HG03571 (cell line): ENCODE measurements at regions not wholly inside any gene's neighbourhood (a gene's known extent, or its start where the extent isn't known, plus 50 kb on each side); places are given as distances from the start of the nearest gene placed in this dataset.
"Not testable (repeated sequence)": the region's sequence is repeated elsewhere in the genome, so short reads cannot be mapped to it uniquely, and the experiment has no call there.

Experiments used
- ATAC-seq: cut with Tn5 transposase; IDR thresholded peaks from one replicate; pipeline ENCODE4 v1.9.1; 2021; ENCODE audit not compliant: unreplicated experiment

- no peak for ATAC-seq
Observed at GRCh38 chr10:35888400-35888799, 246.3 kb upstream of the FZD8 start.

DNA sequence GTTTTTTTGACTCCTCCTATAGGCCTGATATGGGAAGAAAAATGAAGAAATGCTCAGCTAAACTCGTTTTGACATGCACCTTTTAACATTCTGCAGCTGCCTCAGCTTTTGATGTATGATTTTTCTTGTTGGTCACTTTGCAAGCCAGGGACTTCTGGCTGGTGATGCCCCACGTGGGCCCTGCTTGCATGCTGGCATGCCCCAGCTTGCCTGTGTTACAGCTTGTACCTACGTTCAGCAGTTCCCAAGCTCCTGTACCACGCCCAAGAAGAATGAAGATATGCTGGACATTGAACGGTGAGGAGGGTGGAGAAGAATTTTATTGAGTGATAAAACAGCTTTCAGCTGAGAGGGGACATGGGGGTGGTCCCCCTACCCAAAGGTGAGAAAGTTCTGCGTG is 245.6 kb upstream of the FZD8 start:
- no peak for ATAC-seq

DNA sequence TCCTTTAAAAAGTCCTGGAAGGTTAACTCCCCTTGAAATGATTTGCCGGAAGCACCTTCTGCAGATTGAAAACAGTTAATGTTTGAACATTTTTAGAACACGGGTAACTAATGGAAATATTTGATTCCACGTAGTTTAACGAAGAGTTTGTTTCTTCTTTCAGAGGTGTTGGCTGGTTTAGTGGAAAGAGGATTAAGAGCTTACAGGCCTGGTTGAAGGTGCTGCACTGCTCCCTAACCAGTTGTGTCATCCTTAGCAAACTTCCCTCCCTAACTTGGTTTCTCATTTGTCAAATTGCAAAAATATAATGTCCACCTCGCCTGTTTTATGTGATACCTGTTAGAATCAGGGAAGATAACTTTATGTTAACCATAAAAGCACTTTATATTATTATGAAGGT is 243.0 kb upstream of the FZD8 start:
- ATAC-seq, result no peak

- no peak for ATAC-seq
Observed at GRCh38 chr10:35884657-35885071, 242.6 kb upstream of the FZD8 start.

GRCh38 chr10:35882422-35883150 is 240.5 kb upstream of the FZD8 start:
- no peak for ATAC-seq

DNA sequence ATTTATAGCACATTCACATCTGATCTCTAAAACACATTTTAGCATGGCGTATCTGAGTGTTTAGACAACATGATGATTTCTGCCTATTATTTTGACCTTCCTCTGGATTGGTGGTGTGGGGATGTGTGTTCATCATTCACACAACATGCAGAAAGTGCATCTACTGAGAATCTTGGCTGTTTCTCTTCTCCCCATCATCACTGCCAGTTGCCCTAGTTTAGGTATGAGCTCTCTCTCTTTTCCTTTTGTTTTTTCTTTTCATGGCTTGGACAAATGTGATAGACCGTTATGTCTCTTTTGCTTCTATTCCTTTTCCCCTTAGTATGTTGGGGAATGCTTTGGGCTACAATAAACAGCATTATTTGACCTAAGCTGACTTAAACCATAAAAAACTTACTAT is 239.2 kb upstream of the FZD8 start:
- ATAC-seq, result no peak

- no peak for ATAC-seq
Observed at GRCh38 chr10:35876248-35876647, 234.2 kb upstream of the FZD8 start.

GRCh38 chr10:35875016-35875676 is 233.1 kb upstream of the FZD8 start:
- ATAC-seq, result no peak

DNA sequence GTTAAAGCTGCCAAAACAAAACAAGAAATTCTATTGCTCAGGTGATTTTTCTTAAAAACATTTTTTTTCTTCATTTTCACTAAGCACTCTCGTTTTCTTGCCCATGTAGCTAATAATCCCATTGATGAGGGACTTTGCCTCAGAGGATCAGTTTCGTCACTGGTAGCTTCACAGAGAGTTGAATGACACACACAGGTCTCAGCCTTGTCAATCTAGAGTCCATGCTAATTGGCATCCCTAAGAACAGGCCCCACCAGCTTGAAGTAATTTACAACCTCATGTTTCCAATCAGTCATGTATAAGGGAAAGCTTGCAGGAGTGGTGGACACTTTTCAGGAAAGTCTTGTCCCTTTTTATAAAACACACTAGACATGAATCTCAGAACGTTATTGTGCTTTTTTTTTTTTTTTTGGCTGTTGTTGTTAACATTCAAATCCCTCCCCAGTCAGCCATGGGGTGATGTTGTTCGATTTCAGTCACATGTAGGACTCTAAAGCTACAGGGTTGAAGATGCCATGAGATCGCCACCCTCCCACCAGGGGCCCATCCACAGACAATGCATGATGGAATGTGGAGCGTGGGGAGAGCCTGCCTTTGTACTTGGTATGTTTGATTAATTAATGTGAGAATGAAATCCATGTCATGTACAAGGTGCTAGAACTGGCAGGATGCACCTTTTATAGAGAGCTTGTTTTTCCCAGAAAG is 232.4 kb upstream of the FZD8 start:
- ATAC-seq, result no peak

GRCh38 chr10:35872671-35873070 is 230.6 kb upstream of the FZD8 start:
- ATAC-seq, result no peak

DNA sequence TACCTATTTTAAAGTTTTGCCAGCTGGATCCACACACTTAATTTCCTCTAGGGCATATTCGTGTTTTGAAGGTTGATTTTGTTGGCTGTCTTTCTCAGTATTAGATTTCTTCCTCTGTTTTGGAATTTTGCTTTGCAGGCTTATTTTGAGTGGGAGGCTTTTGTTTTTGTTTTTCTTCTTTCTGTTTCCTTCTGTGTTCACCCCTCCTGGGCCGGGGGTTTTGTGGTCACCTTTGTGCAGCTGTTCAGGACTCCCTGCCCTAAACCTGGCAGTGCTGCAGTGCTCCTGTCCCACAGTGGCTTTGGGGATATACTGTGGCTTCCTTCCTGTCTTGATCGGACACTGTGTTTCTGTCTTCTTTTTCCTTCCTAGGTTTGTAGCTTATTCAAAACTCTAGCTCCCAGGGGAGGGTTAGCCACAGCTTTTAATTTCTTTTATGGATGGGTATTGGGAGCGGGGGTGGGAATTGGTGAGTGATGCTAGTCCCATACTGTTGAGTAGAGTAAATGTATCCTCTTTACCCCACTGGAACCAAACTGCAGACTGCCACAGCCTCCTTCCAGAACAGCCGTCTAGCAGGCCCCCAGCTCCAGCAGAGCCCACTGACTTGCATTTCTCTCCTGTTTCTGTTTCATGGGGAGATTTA is 228.7 kb upstream of the FZD8 start:
- no peak for ATAC-seq

- not testable (repeated sequence) for ATAC-seq
Observed at GRCh38 chr10:35858676-35859283, 216.7 kb upstream of the FZD8 start.

- no peak for ATAC-seq
Observed at GRCh38 chr10:35857860-35858259, 215.8 kb upstream of the FZD8 start.

DNA sequence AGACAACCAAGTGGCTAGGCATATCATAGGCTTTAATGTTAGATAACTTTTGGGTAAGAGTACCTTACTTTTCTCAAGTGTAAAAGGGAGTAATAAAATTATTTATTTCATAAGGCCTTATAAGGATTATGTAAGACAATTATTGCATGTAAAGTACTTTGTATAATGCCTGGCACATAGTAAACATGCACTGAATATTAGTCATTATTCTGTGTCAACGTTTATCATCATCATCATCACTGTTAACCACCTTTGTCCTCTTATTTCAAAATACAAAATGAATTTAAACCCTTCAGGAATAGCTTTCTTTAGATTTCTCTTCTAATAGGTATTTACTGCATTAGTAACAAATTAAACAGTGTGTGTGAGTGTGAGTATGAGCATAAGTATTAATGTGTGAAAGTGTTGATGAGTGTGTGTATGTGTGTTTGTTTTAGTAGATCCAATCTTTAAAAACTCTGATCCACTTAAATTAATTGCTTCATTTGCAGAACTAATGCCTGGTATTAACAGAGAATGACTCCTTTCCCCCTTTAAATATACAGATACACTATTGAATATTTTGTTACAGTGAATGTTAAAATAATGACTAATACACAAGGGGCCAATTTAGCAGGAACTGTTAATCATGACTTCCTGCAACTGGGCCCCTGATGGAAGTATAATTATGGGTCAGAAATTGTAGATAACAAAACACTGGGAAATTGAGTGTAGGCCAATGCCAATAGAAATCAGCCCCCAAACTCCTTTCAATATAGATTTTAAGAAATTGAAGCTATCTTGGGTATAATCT is 213.3 kb upstream of the FZD8 start:
- ATAC-seq, result no peak

GRCh38 chr10:35854661-35855060 is 212.6 kb upstream of the FZD8 start:
- ATAC-seq, result no peak

- ATAC-seq, result no peak
Observed at GRCh38 chr10:35852721-35853120, 210.6 kb upstream of the FZD8 start.

- no peak for ATAC-seq
Observed at GRCh38 chr10:35848412-35848811, 206.3 kb upstream of the FZD8 start.

DNA sequence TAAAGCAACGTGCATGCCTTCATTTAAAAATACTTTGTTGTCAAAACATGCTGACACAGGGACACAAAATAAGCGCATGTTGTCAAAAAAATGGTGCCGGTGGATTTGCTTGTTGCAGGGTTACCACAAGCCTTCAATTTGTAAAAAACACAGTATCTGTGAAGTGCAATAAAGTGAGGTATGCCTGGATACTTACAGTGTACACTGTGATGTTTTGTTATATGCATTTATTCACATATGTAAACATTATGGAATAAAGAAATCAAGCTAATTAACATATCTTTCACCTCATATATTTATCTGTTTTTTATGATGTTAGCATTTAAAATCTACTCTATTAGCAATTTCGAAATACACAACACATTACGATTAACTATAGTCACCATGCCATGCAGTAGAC is 202.6 kb upstream of the FZD8 start:
- ATAC-seq, result no peak

- no peak for ATAC-seq
Observed at GRCh38 chr10:35843524-35844181, 201.6 kb upstream of the FZD8 start.

- ATAC-seq, result no peak
Observed at GRCh38 chr10:35838054-35838453, 196.0 kb upstream of the FZD8 start.
